ENCODE measurements at regions not wholly inside any gene's neighbourhood (a gene's known extent, or its start where the extent isn't known, plus 50 kb on each side); places are given as distances from the start of the nearest gene placed in this dataset.
"Not testable (repeated sequence)": the region's sequence is repeated elsewhere in the genome, so short reads cannot be mapped to it uniquely, and the experiment has no call there.

- Mint-ChIP-seq H3K36me3 (ENCODE audit: low read depth) (no peaks in the 10 kb centered on the region), H3K4me1 (ENCODE audit: low read depth) (no peaks in the 10 kb centered on the region), H3K27ac (no peak overlapping the region), H3K27me3 (no peaks in the 10 kb centered on the region), H3K9me3 (peaks cover 23% of the 10 kb centered on the region), H3K4me3 (no peak overlapping the region)
- intact Hi-C loops (cut with micrococcal nuclease) = no loop called here
Measured at GRCh38 chr4:13678186-13678924, 50.8 kb upstream of the BOD1L1 start.

- H3K9me3 Mint-ChIP-seq = peaks cover 27% of the 10 kb centered on the region
- H3K4me3 Mint-ChIP-seq = no peak overlapping the region
Measured at GRCh38 chr4:13681570-13681969, 54.0 kb upstream of the BOD1L1 start.

GRCh38 chr4:13694256-13694655, 66.7 kb upstream of the BOD1L1 start:
- Mint-ChIP-seq H3K4me1 (ENCODE audit: low read depth) (no peaks in the 10 kb centered on the region), H3K27me3 (no peaks in the 10 kb centered on the region), H3K27ac (no peak overlapping the region), H3K9me3 (peaks cover 33% of the 10 kb centered on the region), H3K4me3 (no peak overlapping the region), H3K36me3 (ENCODE audit: low read depth) (no peaks in the 10 kb centered on the region)
- intact Hi-C loops (cut with micrococcal nuclease) = no loop called here

More at GRCh38 chr4:13681570-13681969, 54.0 kb upstream of the BOD1L1 start:
- no peaks in the 10 kb centered on the region for H3K36me3 Mint-ChIP-seq (ENCODE audit: low read depth)
- H3K27ac Mint-ChIP-seq = no peak overlapping the region
- H3K27me3 Mint-ChIP-seq = no peaks in the 10 kb centered on the region
- peaks cover 5% of the 10 kb centered on the region for H3K4me1 Mint-ChIP-seq (ENCODE audit: low read depth)
- intact Hi-C loops (cut with micrococcal nuclease) = no loop called here

- H3K4me1 Mint-ChIP-seq (ENCODE audit: low read depth) = no peaks in the 10 kb centered on the region
- no peaks in the 10 kb centered on the region for H3K36me3 Mint-ChIP-seq (ENCODE audit: low read depth)
- intact Hi-C loops (cut with micrococcal nuclease) = no loop called here
- H3K27ac Mint-ChIP-seq = no peak overlapping the region
- peaks cover 6% of the 10 kb centered on the region for H3K9me3 Mint-ChIP-seq
- no peak overlapping the region for H3K4me3 Mint-ChIP-seq
- no peaks in the 10 kb centered on the region for H3K27me3 Mint-ChIP-seq
Measured at GRCh38 chr4:13698296-13698695, 70.8 kb upstream of the BOD1L1 start.

- no peak overlapping the region for H3K27ac Mint-ChIP-seq
- H3K9me3 Mint-ChIP-seq = no peaks in the 10 kb centered on the region
- no peaks in the 10 kb centered on the region for H3K36me3 Mint-ChIP-seq (ENCODE audit: low read depth)
- H3K4me1 Mint-ChIP-seq (ENCODE audit: low read depth) = peaks cover 11% of the 10 kb centered on the region
- intact Hi-C loops (cut with micrococcal nuclease) = no loop called here
- no peaks in the 10 kb centered on the region for H3K27me3 Mint-ChIP-seq
- no peak overlapping the region for H3K4me3 Mint-ChIP-seq
Measured at GRCh38 chr4:13700021-13700857, 72.7 kb upstream of the BOD1L1 start.

- H3K9me3 Mint-ChIP-seq; H3K27ac Mint-ChIP-seq; intact Hi-C loops (cut with micrococcal nuclease); H3K27me3 Mint-ChIP-seq; H3K4me3 Mint-ChIP-seq; H3K36me3 Mint-ChIP-seq (ENCODE audit: low read depth): not testable (repeated sequence)
- H3K4me1 Mint-ChIP-seq (ENCODE audit: low read depth) = peaks cover 11% of the 10 kb centered on the region
Measured at GRCh38 chr4:13700858-13701140, 73.3 kb upstream of the BOD1L1 start.

GRCh38 chr4:13701937-13702446, 74.5 kb upstream of the BOD1L1 start:
- Mint-ChIP-seq H3K4me1 (ENCODE audit: low read depth) (peaks cover 11% of the 10 kb centered on the region), H3K9me3 (no peaks in the 10 kb centered on the region), H3K27ac (no peak overlapping the region), H3K4me3 (no peak overlapping the region), H3K27me3 (no peaks in the 10 kb centered on the region), H3K36me3 (ENCODE audit: low read depth) (no peaks in the 10 kb centered on the region)
- intact Hi-C loops (cut with micrococcal nuclease) = no loop called here

GRCh38 chr4:13703096-13703495, 75.6 kb upstream of the BOD1L1 start:
- H3K27me3 Mint-ChIP-seq = no peaks in the 10 kb centered on the region
- intact Hi-C loops (cut with micrococcal nuclease) = no loop called here
- H3K36me3 Mint-ChIP-seq (ENCODE audit: low read depth) = no peaks in the 10 kb centered on the region

GRCh38 chr4:13704035-13704434, 76.5 kb upstream of the BOD1L1 start:
- Mint-ChIP-seq H3K27me3 (no peaks in the 10 kb centered on the region), H3K4me3 (no peak overlapping the region), H3K9me3 (no peaks in the 10 kb centered on the region), H3K4me1 (ENCODE audit: low read depth) (peaks cover 11% of the 10 kb centered on the region), H3K27ac (no peak overlapping the region), H3K36me3 (ENCODE audit: low read depth) (no peaks in the 10 kb centered on the region)
- intact Hi-C loops (cut with micrococcal nuclease) = no loop called here

More at GRCh38 chr4:13703096-13703495, 75.6 kb upstream of the BOD1L1 start:
- H3K9me3 Mint-ChIP-seq = no peaks in the 10 kb centered on the region
- no peak overlapping the region for H3K27ac Mint-ChIP-seq
- H3K4me3 Mint-ChIP-seq = no peak overlapping the region
- peaks cover 11% of the 10 kb centered on the region for H3K4me1 Mint-ChIP-seq (ENCODE audit: low read depth)

GRCh38 chr4:13704761-13705160, 77.2 kb upstream of the BOD1L1 start:
- Mint-ChIP-seq H3K4me1 (ENCODE audit: low read depth) (peaks cover 11% of the 10 kb centered on the region), H3K4me3 (no peak overlapping the region), H3K27ac (no peak overlapping the region), H3K36me3 (ENCODE audit: low read depth) (no peaks in the 10 kb centered on the region), H3K9me3 (no peaks in the 10 kb centered on the region), H3K27me3 (no peaks in the 10 kb centered on the region)
- intact Hi-C loops (cut with micrococcal nuclease) = no loop called here

- H3K36me3 Mint-ChIP-seq (ENCODE audit: low read depth) = no peaks in the 10 kb centered on the region
- intact Hi-C loops (cut with micrococcal nuclease) = no loop called here
- peaks cover 19% of the 10 kb centered on the region for H3K4me1 Mint-ChIP-seq (ENCODE audit: low read depth)
- no peaks in the 10 kb centered on the region for H3K27me3 Mint-ChIP-seq
- no peak overlapping the region for H3K27ac Mint-ChIP-seq
- H3K9me3 Mint-ChIP-seq = no peaks in the 10 kb centered on the region
- H3K4me3 Mint-ChIP-seq = no peak overlapping the region
Measured at GRCh38 chr4:13705521-13706041, 78.1 kb upstream of the BOD1L1 start.

GRCh38 chr4:13706120-13706519, 78.6 kb upstream of the BOD1L1 start:
- H3K27me3 Mint-ChIP-seq = no peaks in the 10 kb centered on the region
- intact Hi-C loops (cut with micrococcal nuclease) = no loop called here
- peaks cover 19% of the 10 kb centered on the region for H3K4me1 Mint-ChIP-seq (ENCODE audit: low read depth)
- no peaks in the 10 kb centered on the region for H3K36me3 Mint-ChIP-seq (ENCODE audit: low read depth)
- no peak overlapping the region for H3K4me3 Mint-ChIP-seq
- H3K9me3 Mint-ChIP-seq = no peaks in the 10 kb centered on the region
- H3K27ac Mint-ChIP-seq = no peak overlapping the region

- no peaks in the 10 kb centered on the region for H3K36me3 Mint-ChIP-seq (ENCODE audit: low read depth)
- intact Hi-C loops (cut with micrococcal nuclease) = no loop called here
- H3K27me3 Mint-ChIP-seq = no peaks in the 10 kb centered on the region
- peaks cover 19% of the 10 kb centered on the region for H3K4me1 Mint-ChIP-seq (ENCODE audit: low read depth)
- no peak overlapping the region for H3K27ac Mint-ChIP-seq
- H3K9me3 Mint-ChIP-seq = no peaks in the 10 kb centered on the region
- H3K4me3 Mint-ChIP-seq = no peak overlapping the region
Measured at GRCh38 chr4:13706716-13707115, 79.2 kb upstream of the BOD1L1 start.

- Mint-ChIP-seq H3K9me3 (no peaks in the 10 kb centered on the region), H3K4me3 (no peak overlapping the region), H3K36me3 (ENCODE audit: low read depth) (no peaks in the 10 kb centered on the region), H3K27ac (no peak overlapping the region), H3K4me1 (ENCODE audit: low read depth) (peaks cover 8% of the 10 kb centered on the region), H3K27me3 (no peaks in the 10 kb centered on the region)
- intact Hi-C loops (cut with micrococcal nuclease) = no loop called here
Measured at GRCh38 chr4:13710246-13710885, 82.8 kb upstream of the BOD1L1 start.

Data from dendritic cell treated with granulocyte-macrophage colony-stimulating factor and Interleukin-4, amounts not matched to agents 40 ng/mL and 50 ng/mL, for 4 days (primary cell).